ENCODE measurements at regions not wholly inside any gene's neighbourhood (a gene's known extent, or its start where the extent isn't known, plus 50 kb on each side); places are given as distances from the start of the nearest gene placed in this dataset.

DNA sequence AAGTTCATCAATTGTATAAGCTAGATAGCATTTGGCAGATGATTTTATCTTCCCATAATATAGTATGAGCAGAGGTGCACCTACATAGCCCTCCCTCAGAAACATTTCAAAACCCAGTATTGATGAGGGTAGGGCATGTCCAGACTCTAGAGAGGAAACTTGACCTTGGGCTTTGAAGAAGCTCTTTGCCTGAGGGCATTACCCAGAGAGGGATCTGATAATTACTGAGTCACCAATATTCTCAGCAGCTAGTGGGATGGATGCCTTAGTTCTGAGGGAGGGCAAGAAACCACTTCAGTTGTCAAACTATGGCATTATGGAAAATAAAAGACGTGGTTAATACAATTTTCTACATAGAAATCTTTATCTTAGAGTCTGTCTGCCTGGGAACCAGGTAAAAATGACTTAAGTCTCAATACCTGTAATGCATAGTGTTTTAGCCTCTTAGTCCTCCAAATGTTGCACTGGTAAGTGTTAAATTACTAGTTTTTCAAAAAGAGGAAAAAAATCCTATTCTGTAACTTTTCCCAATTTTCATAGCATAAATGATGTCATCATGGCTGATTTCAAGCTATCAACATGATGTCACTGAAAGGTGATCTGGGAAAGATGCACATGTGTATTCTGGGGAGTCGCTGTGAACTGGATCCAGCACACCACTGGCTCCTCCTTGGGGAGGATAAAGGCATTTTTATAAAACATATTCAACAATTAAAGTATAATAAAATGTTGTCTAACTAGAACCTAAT is 809.0 kb downstream of the KCTD16 start:
- ChIA-PET CTCF (interaction anchor here (0.7 kb wide), 1 partner anchor 47 kb away, joined by 3 read pairs; no protein-coding TSS in a partner anchor), POLR2A (no interaction called here)
- Histone ChIP-seq H3K4me3 (ENCODE audit: low read depth, low read length) (no peak overlapping the region), H3K27me3 (ENCODE audit: control insufficient read depth, insufficient read depth, low read length) (no peaks in the 10 kb centered on the region), H3K36me3 (ENCODE audit: control insufficient read depth, insufficient read depth, low read length) (no peaks in the 10 kb centered on the region)
- no peak for DNase-seq (ENCODE audit: low read depth)
- TF ChIP-seq, protein P1, sequence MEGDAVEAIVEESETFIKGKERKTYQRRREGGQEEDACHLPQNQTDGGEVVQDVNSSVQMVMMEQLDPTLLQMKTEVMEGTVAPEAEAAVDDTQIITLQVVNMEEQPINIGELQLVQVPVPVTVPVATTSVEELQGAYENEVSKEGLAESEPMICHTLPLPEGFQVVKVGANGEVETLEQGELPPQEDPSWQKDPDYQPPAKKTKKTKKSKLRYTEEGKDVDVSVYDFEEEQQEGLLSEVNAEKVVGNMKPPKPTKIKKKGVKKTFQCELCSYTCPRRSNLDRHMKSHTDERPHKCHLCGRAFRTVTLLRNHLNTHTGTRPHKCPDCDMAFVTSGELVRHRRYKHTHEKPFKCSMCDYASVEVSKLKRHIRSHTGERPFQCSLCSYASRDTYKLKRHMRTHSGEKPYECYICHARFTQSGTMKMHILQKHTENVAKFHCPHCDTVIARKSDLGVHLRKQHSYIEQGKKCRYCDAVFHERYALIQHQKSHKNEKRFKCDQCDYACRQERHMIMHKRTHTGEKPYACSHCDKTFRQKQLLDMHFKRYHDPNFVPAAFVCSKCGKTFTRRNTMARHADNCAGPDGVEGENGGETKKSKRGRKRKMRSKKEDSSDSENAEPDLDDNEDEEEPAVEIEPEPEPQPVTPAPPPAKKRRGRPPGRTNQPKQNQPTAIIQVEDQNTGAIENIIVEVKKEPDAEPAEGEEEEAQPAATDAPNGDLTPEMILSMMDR (IDR thresholded peaks at IDR 0.05; ENCODE audit: insufficient read depth, low read depth, low read length) = no peak

DNA sequence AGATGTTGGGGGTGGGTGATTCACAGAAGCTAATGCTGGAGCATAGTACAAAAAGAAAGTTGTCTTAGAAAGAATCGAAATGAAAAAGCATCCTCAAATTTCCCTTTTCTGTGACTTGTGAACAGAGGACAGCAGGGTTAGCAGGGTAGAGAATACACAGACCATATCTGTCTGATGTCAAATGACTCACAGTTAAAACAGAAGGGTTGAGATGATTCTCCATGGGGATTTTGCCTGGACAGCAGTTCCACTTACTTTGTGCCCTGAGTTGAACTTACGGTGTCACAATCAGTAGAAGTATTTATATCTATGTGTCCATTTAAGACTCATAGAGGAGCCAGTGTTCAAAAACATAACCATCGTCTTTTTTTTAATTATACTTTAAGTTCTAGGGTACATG is 801.6 kb downstream of the KCTD16 start:
- no peak overlapping the region for H3K4me3 ChIP-seq (ENCODE audit: low read depth, low read length)
- ChIA-PET CTCF (no interaction called here), POLR2A (no interaction called here)
- DNase-seq (ENCODE audit: low read depth) = no peak
- no peaks in the 10 kb centered on the region for H3K36me3 ChIP-seq (ENCODE audit: control insufficient read depth, insufficient read depth, low read length)
- H3K27me3 ChIP-seq (ENCODE audit: control insufficient read depth, insufficient read depth, low read length) = no peaks in the 10 kb centered on the region
- TF ChIP-seq, protein P1 (IDR thresholded peaks at IDR 0.05; ENCODE audit: insufficient read depth, low read depth, low read length) = no peak

DNA sequence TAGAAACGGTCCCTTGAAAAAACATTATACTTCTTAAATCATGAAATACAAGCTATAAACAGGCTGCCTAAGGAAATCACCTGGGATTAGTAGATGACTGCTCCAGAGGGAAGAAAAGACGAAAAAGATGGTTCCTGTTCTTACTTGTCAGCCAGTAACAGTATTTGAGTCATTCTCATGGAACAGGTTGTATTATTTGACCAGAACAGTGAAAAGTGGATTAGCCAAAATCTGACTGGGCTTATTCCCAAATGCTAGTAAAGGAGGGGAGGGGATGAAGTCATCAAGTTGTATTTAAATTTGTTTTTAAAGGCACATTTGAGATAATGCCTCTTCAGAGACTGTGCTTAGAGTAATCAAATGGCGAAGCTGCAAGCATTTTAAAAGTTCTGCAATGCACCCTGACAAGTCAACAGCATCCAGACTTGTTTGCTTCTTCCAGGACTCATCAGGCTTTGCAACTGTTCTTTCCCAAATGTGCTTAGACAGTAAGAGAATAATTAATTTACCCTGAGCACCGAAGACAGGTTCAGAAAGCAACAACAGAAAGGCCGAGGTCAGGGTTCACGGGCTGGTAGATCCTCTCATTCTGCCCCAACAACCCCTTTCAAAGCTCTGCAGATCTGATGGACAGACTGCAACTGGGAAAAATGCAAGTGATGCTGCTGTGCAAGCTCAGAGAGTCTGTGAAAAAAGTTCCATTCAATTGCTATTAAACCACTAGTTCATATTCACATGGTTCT is 800.6 kb downstream of the KCTD16 start:
- no peaks in the 10 kb centered on the region for H3K36me3 ChIP-seq (ENCODE audit: control insufficient read depth, insufficient read depth, low read length)
- ChIA-PET CTCF (no interaction called here), POLR2A (no interaction called here)
- H3K27me3 ChIP-seq (ENCODE audit: control insufficient read depth, insufficient read depth, low read length) = no peaks in the 10 kb centered on the region
- no peak overlapping the region for H3K4me3 ChIP-seq (ENCODE audit: low read depth, low read length)
- no peak for DNase-seq (ENCODE audit: low read depth)
- TF ChIP-seq, protein P1 (IDR thresholded peaks at IDR 0.05; ENCODE audit: insufficient read depth, low read depth, low read length) = no peak

DNA sequence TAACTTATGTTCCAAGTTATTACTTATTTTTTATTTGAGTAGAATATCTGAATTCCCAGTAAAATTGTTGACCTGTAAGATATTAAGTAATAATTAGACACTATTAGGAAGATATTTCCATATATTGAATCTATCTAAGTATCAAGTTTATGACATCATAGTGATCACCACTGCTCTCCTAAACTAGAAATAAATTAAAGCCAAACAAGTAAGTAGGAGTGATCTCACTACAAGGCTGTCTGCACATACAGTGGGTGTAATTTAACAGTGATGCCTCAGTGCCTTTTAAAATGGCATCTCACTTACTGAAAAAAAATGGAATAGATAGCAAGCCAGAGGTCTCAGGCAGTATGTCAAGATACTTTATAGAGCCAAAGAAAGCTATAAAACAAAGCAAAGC is 789.6 kb downstream of the KCTD16 start:
- CTCF ChIA-PET = no interaction called here
- TF ChIP-seq, protein P1 (IDR thresholded peaks at IDR 0.05; ENCODE audit: insufficient read depth, low read depth, low read length) = no peak

DNA sequence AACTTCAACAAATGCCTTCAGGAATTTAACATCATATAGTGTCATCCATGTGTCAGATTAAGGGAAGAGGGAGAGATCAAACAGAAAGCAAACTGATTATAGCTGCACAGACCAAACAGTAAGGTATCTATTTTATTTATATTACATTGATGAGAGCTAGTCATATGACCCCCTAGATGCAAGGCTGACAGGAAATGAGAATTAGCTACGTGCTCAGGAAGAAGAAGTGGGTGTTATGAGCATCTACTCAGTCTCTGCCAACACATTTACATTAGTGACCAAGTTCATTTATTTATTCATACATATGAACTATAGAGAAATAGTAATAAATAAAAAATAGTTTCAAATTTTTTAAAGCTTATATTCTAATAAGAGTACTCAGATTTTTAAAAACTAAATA is 787.3 kb downstream of the KCTD16 start:
- TF ChIP-seq, protein P1 (IDR thresholded peaks at IDR 0.05; ENCODE audit: insufficient read depth, low read depth, low read length) = no peak
- ChIA-PET POLR2A (no interaction called here), CTCF (interaction anchor here (0.7 to 1.6 kb wide), 3 partner anchors 12 to 219 kb away, joined by 3 to 6 read pairs (median 3); no protein-coding TSS in a partner anchor)
- Histone ChIP-seq H3K27me3 (ENCODE audit: control insufficient read depth, insufficient read depth, low read length) (no peaks in the 10 kb centered on the region), H3K4me3 (ENCODE audit: low read depth, low read length) (no peak overlapping the region), H3K36me3 (ENCODE audit: control insufficient read depth, insufficient read depth, low read length) (no peaks in the 10 kb centered on the region)
- no peak for DNase-seq (ENCODE audit: low read depth)

More for the DNA sequence above, 789.6 kb downstream of the KCTD16 start:
- Histone ChIP-seq H3K36me3 (ENCODE audit: control insufficient read depth, insufficient read depth, low read length) (no peaks in the 10 kb centered on the region), H3K4me3 (ENCODE audit: low read depth, low read length) (no peak overlapping the region), H3K27me3 (ENCODE audit: control insufficient read depth, insufficient read depth, low read length) (no peaks in the 10 kb centered on the region)
- POLR2A ChIA-PET = no interaction called here
- no peak for DNase-seq (ENCODE audit: low read depth)
